ENCODE measurements at regions not wholly inside any gene's neighbourhood (a gene's known extent, or its start where the extent isn't known, plus 50 kb on each side); places are given as distances from the start of the nearest gene placed in this dataset.

- in situ Hi-C loops (cut with HindIII; ENCODE audit: low sequenced_read_pairs) = no loop called here
- no peak for DNase-seq (ENCODE audit: low read depth)
- H3K4me3 ChIP-seq (ENCODE audit: low read depth, low read length) = no peak overlapping the region
- TF ChIP-seq, protein P1, sequence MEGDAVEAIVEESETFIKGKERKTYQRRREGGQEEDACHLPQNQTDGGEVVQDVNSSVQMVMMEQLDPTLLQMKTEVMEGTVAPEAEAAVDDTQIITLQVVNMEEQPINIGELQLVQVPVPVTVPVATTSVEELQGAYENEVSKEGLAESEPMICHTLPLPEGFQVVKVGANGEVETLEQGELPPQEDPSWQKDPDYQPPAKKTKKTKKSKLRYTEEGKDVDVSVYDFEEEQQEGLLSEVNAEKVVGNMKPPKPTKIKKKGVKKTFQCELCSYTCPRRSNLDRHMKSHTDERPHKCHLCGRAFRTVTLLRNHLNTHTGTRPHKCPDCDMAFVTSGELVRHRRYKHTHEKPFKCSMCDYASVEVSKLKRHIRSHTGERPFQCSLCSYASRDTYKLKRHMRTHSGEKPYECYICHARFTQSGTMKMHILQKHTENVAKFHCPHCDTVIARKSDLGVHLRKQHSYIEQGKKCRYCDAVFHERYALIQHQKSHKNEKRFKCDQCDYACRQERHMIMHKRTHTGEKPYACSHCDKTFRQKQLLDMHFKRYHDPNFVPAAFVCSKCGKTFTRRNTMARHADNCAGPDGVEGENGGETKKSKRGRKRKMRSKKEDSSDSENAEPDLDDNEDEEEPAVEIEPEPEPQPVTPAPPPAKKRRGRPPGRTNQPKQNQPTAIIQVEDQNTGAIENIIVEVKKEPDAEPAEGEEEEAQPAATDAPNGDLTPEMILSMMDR (IDR thresholded peaks at IDR 0.05; ENCODE audit: low read depth, low read length, missing control alignments) = no peak
Measured at GRCh38 chr18:67964462-67964861, 447.9 kb upstream of the DSEL start.

GRCh38 chr18:67961701-67962440 is 445.4 kb upstream of the DSEL start:
- in situ Hi-C loops (cut with HindIII; ENCODE audit: low sequenced_read_pairs) = no loop called here
- no peak for DNase-seq (ENCODE audit: low read depth)
- no peak overlapping the region for H3K4me3 ChIP-seq (ENCODE audit: low read depth, low read length)
- TF ChIP-seq, protein P1 (IDR thresholded peaks at IDR 0.05; ENCODE audit: low read depth, low read length, missing control alignments) = no peak

DNA sequence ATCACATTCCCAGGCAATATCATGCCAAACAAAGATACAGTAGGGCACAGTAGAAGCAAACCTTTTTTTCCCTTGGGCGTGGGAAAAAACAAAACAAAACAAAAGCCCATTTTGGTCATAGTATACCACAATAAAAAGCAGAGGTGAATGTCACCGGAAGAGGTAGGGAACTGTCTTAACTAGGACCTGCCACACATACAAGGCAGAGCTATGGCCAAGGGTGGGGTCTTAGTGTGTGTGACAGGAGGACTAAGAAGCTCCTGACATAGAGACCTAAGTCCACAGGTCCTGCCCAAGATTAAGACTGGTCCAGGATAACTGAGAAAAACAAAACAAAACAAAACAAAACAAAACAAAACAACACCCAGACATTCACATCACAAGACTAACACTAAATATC is 441.2 kb upstream of the DSEL start:
- no peak overlapping the region for H3K4me3 ChIP-seq (ENCODE audit: low read depth, low read length)
- DNase-seq (ENCODE audit: low read depth) = no peak
- TF ChIP-seq, protein P1 (IDR thresholded peaks at IDR 0.05; ENCODE audit: low read depth, low read length, missing control alignments) = no peak
- in situ Hi-C loops (cut with HindIII; ENCODE audit: low sequenced_read_pairs) = no loop called here

DNA sequence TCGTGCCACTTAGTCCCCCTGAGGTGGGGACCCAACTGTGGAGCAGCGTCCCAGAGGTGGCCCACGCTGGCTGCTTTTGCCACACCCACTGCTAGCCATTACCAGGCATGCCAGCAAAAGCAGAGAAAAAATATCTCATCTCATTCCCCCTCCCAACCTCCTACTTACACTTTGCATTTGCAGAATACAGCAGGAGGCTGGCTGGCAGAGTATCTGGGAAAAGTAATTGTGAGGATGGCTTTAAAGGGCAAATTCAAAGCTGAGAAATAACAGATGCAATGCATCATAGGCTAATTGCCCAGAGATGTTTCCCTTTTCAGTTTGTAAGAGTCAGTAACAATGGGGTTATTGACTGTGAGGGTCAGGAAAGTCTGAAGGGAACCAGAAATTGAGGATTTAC is 438.1 kb upstream of the DSEL start:
- in situ Hi-C loops (cut with HindIII; ENCODE audit: low sequenced_read_pairs) = no loop called here
- DNase-seq (ENCODE audit: low read depth) = no peak
- TF ChIP-seq, protein P1 (IDR thresholded peaks at IDR 0.05; ENCODE audit: low read depth, low read length, missing control alignments) = no peak
- H3K4me3 ChIP-seq (ENCODE audit: low read depth, low read length) = no peak overlapping the region

DNA sequence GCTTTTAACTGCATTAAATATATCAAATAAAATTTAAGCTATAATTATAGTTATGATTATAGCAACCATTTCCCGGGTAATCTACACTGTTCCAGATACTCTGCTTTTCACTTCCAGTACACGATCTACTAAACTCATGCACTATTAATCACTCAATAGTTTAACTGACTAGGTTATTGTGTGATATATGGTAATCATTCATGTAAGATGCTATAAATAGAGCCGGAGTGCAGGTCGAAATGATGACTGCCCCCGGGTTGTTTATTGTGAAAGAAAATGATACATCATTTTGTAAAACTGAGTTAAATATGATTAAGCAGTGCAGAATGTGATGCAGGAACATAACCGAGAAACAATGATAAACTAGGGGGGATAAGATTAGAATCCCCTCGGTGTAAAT is 434.6 kb upstream of the DSEL start:
- no peak overlapping the region for H3K4me3 ChIP-seq (ENCODE audit: low read depth, low read length)
- TF ChIP-seq, protein P1 (IDR thresholded peaks at IDR 0.05; ENCODE audit: low read depth, low read length, missing control alignments) = no peak
- in situ Hi-C loops (cut with HindIII; ENCODE audit: low sequenced_read_pairs) = no loop called here
- DNase-seq (ENCODE audit: low read depth) = no peak

GRCh38 chr18:67938660-67939059 is 422.1 kb upstream of the DSEL start:
- no peak overlapping the region for H3K4me3 ChIP-seq (ENCODE audit: low read depth, low read length)
- in situ Hi-C loops (cut with HindIII; ENCODE audit: low sequenced_read_pairs) = no loop called here
- TF ChIP-seq, protein P1 (IDR thresholded peaks at IDR 0.05; ENCODE audit: low read depth, low read length, missing control alignments) = no peak
- no peak for DNase-seq (ENCODE audit: low read depth)

All from astrocyte of the cerebellum (primary cell).